SK-N-MC (cell line): ENCODE measurements at regions not wholly inside any gene's neighbourhood (a gene's known extent, or its start where the extent isn't known, plus 50 kb on each side); places are given as distances from the start of the nearest gene placed in this dataset.

ENCODE experiments used
- DNase-seq: peaks from one replicate; pipeline ENCODE4 v3.0.0-alpha.2; 2011; ENCODE audit warnings: low read depth, low spot score
- H3K27ac ChIP-seq: fragments of 200-600 bp; sonication (generic); 2 replicates; pipeline ENCODE4 v1.5.1; 2016; ENCODE audit warnings: mixed run types
- H3K36me3 ChIP-seq: fragments of 200-600 bp; sonication (generic); 2 replicates; pipeline ENCODE4 v1.6.1; 2017; ENCODE audit warnings: antibody characterized with exemption, low read length, mixed read lengths; ENCODE audit not compliant: insufficient read depth
- H3K4me3 ChIP-seq: fragments of 200-600 bp; sonication (generic); 2 replicates; pipeline ENCODE4 v1.5.1; 2016
- H3K9ac ChIP-seq: fragments of 200-600 bp; sonication (generic); 2 replicates; pipeline ENCODE4 v1.8.0; 2017; ENCODE audit warnings: mixed run types, mixed read lengths; ENCODE audit not compliant: insufficient read length
- H3K9me3 ChIP-seq: fragments of 200-600 bp; sonication (generic); 2 replicates; pipeline ENCODE4 v1.6.1; 2017; ENCODE audit warnings: low read depth, mild to moderate bottlenecking, antibody characterized with exemption, low read length, moderate library complexity, mixed read lengths
- EZH2 ChIP-seq: fragments of 200-600 bp; sonication (generic); IDR thresholded peaks from one replicate; pipeline ENCODE4 v1.6.1; 2017; ENCODE audit warnings: antibody characterized with exemption
- FOXP2 ChIP-seq: optimal IDR thresholded peaks from 2 replicates; pipeline ENCODE3; 2011; ENCODE audit warnings: mild to moderate bottlenecking, moderate library complexity; ENCODE audit not compliant: insufficient read depth; ENCODE audit errors: extremely low read length, control extremely low read depth
- POLR2AphosphoS5 ChIP-seq: IDR thresholded peaks from 2 replicates; pipeline ENCODE4 v1.6.1; 2012; ENCODE audit warnings: mild to moderate bottlenecking, low read depth, low read length, borderline replicate concordance

GRCh38 chr3:104825116-104825515 is 541.6 kb upstream of the ALCAM start:
- no peak for TF ChIP-seq POLR2AphosphoS5
- no peak for TF ChIP-seq FOXP2
- TF ChIP-seq EZH2: no peak
- Histone ChIP-seq H3K27ac (no peak overlapping the region), H3K9ac (no peak overlapping the region), H3K4me3 (no peak overlapping the region), H3K9me3 (no peaks in the 10 kb centered on the region), H3K36me3 (no peaks in the 10 kb centered on the region)
- DNase-seq: no peak

GRCh38 chr3:104831071-104831470 is 535.6 kb upstream of the ALCAM start:
- Histone ChIP-seq H3K27ac (no peak overlapping the region), H3K4me3 (no peak overlapping the region), H3K9ac (no peak overlapping the region), H3K36me3 (no peaks in the 10 kb centered on the region), H3K9me3 (no peaks in the 10 kb centered on the region)
- TF ChIP-seq FOXP2 (no peak), POLR2AphosphoS5 (no peak), EZH2 (no peak)
- DNase-seq: no peak

- no peaks in the 10 kb centered on the region for H3K9me3 ChIP-seq
- no peak overlapping the region for H3K9ac ChIP-seq
- DNase-seq: no peak
- no peak overlapping the region for H3K27ac ChIP-seq
- TF ChIP-seq EZH2 (no peak), FOXP2 (no peak), POLR2AphosphoS5 (no peak)
- H3K36me3 ChIP-seq: no peaks in the 10 kb centered on the region
- no peak overlapping the region for H3K4me3 ChIP-seq
Measured at GRCh38 chr3:104832530-104832929, 534.2 kb upstream of the ALCAM start.

- no peak overlapping the region for H3K9ac ChIP-seq
- TF ChIP-seq POLR2AphosphoS5 (no peak), FOXP2 (no peak)
- H3K4me3 ChIP-seq: no peak overlapping the region
- no peak for DNase-seq
- H3K9me3 ChIP-seq: no peaks in the 10 kb centered on the region
- no peaks in the 10 kb centered on the region for H3K36me3 ChIP-seq
- H3K27ac ChIP-seq: no peak overlapping the region
Measured at GRCh38 chr3:104835376-104835775, 531.3 kb upstream of the ALCAM start.

- Histone ChIP-seq H3K36me3 (no peaks in the 10 kb centered on the region), H3K9me3 (no peaks in the 10 kb centered on the region; the same call in 1 of the 2 replicates), H3K4me3 (no peak overlapping the region), H3K27ac (no peak overlapping the region), H3K9ac (no peak overlapping the region)
- TF ChIP-seq FOXP2: no peak
- no peak for TF ChIP-seq EZH2
- TF ChIP-seq POLR2AphosphoS5: no peak
- DNase-seq: no peak
Measured at GRCh38 chr3:104846270-104846669, 520.4 kb upstream of the ALCAM start.

- Histone ChIP-seq H3K36me3 (no peaks in the 10 kb centered on the region), H3K4me3 (no peak overlapping the region), H3K9ac (no peak overlapping the region), H3K27ac (no peak overlapping the region), H3K9me3 (no peaks in the 10 kb centered on the region; the same call in 1 of the 2 replicates)
- no peak for DNase-seq
- TF ChIP-seq EZH2 (no peak), POLR2AphosphoS5 (no peak), FOXP2 (no peak)
Measured at GRCh38 chr3:104849070-104849469, 517.6 kb upstream of the ALCAM start.

GRCh38 chr3:104854468-104854867 is 512.2 kb upstream of the ALCAM start:
- TF ChIP-seq EZH2: no peak
- no peak for TF ChIP-seq FOXP2
- TF ChIP-seq POLR2AphosphoS5: no peak
- no peak for DNase-seq
- no peak overlapping the region for H3K4me3 ChIP-seq
- H3K9ac ChIP-seq: no peak overlapping the region
- no peaks in the 10 kb centered on the region for H3K36me3 ChIP-seq
- no peak overlapping the region for H3K27ac ChIP-seq
- H3K9me3 ChIP-seq: no peaks in the 10 kb centered on the region

- Histone ChIP-seq H3K9ac (no peak overlapping the region), H3K9me3 (no peaks in the 10 kb centered on the region), H3K4me3 (no peak overlapping the region), H3K36me3 (no peaks in the 10 kb centered on the region), H3K27ac (no peak overlapping the region)
- no peak for DNase-seq
- TF ChIP-seq FOXP2 (no peak), EZH2 (no peak), POLR2AphosphoS5 (no peak)
Measured at GRCh38 chr3:104855702-104856101, 511.0 kb upstream of the ALCAM start.

GRCh38 chr3:104856741-104857140 is 510.0 kb upstream of the ALCAM start:
- H3K9me3 ChIP-seq: no peaks in the 10 kb centered on the region
- H3K9ac ChIP-seq: no peak overlapping the region
- TF ChIP-seq POLR2AphosphoS5 (no peak), EZH2 (no peak), FOXP2 (no peak)
- DNase-seq: no peak
- no peak overlapping the region for H3K27ac ChIP-seq
- H3K36me3 ChIP-seq: no peaks in the 10 kb centered on the region
- no peak overlapping the region for H3K4me3 ChIP-seq
